ENCODE measurements at regions not wholly inside any gene's neighbourhood (a gene's known extent, or its start where the extent isn't known, plus 50 kb on each side); places are given as distances from the start of the nearest gene placed in this dataset.

DNA sequence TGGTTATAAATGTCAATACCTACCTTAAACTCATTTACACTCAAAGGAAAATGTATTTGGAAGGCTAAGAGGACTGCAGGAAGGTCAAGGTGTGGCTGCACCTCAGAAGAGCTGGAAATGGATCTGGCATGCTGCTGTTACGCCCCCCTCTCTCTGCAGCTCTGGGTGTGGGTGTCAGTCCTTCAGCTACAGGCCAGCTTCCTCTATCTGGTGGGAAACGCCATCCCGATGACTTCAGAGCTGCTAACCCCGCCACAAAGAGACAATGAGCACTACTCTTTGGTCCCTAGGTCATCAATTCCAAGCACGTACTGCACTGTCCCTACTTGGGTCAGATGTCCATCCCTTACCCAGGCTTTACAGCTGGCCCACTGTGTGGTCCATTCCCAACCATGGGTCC, 74.2 kb downstream of the TEX35 start:
- no peak for TF ChIP-seq SUZ12 (IDR thresholded peaks at IDR 0.05; ENCODE audit: extremely low read depth, insufficient read depth, insufficient read length)
- no peak for TF ChIP-seq YY1 (IDR thresholded peaks at IDR 0.05; ENCODE audit: insufficient read depth, insufficient read length)
